Stimulated activated CD4-positive, alpha-beta T cell treated with anti-CD3 and anti-CD28 coated beads, Interleukin-4, amount 100 ng/mL, for 24 hours (primary cell): ENCODE measurements at regions not wholly inside any gene's neighbourhood (a gene's known extent, or its start where the extent isn't known, plus 50 kb on each side); places are given as distances from the start of the nearest gene placed in this dataset.
"Not testable (repeated sequence)": the region's sequence is repeated elsewhere in the genome, so short reads cannot be mapped to it uniquely, and the experiment has no call there.

Source experiments
- DNase-seq: peaks from one replicate; pipeline ENCODE4 v3.0.0-alpha.2; 2020

DNA sequence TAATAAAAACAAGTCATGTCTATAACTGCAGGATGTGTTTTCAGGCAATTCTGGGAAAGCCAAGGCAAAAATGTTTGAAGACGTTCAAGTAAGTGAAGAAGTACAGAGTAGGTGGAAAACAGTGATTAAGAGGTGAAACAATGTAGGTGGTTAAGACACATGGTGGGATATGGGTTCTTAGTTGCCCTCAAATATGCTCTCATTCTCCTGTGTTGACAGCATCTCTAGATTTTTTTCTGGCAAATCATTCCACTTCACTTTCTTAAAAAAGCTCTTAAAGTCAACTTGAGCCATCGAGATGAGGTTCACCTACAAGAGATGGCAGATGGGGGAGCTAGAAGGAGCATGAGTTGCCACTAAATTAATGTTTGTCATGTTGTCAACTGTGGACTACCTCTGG is 1041.0 kb upstream of the CNTN5 start:
- DNase-seq, result no peak

DNA sequence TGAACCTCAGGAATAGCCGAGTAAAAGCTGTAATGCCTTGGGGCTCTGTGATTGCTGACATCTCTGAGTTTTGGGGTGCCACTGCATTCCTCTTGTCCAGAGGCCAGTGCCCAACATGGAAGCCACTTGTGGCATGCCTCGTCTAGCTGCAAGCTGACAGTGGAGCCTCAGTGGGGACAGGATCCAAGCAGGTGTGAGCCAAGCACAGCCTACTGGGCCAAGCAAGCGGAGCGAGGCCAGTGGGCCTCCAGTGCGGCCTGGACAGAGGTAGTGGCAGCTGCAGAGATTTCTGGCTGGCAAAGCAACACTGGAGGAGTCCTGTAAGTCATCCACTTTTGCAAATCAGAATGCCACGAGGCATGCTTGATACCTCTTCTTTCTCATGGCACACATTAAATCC is 1038.2 kb upstream of the CNTN5 start:
- no peak for DNase-seq

DNA sequence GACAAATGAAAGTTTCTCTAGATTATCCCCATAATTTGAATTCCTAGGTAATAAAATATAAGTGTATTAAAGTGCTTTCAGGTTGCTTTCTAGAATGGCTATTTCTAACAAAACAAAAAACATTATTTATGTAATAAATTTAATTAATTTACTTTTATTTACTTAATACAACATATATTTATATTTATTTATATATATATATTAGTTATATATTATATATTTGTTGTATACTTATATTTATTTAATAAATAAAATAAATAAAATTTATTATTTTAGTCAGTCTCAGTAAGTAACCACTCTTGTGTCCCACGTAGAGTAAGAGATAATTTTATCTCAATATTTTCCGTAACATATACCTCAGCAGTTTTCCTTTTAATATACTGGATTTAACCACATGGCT is 1031.6 kb upstream of the CNTN5 start:
- no peak for DNase-seq

DNA sequence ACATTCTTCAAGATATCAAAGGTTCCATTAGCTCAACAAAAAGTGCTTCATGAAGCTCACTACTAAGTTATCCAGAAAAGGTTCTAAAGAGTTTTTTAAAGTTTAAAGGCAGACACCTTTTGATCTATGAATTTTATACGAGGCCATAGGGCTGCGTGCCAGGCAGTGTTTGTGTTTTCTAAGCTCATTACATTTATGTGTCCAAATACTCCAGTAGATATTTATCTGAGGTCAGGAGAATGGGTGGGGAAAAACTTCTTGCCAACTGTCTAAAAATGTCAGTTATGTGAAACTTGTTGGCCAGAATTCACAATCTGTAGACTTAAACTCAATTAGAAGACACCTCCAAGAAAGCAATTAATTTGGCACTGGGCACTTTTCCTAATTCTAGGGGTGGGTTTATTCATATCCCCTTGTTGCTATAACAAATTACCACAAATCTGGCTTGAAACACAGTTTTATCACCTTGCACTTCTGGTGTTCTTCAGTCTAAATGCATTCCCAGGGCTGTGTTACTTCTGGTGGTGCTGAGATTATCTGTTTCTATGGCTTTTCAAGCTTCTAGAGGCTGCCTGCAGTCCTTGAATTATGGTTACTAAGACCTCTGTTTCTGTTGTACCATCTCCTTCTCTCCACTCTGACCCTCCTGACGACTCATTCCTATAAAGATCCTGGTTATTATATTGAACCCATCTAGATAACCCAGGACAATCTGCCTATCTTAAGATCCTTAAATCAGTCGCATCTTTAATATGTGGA is 1030.4 kb upstream of the CNTN5 start:
- DNase-seq, result no peak

DNA sequence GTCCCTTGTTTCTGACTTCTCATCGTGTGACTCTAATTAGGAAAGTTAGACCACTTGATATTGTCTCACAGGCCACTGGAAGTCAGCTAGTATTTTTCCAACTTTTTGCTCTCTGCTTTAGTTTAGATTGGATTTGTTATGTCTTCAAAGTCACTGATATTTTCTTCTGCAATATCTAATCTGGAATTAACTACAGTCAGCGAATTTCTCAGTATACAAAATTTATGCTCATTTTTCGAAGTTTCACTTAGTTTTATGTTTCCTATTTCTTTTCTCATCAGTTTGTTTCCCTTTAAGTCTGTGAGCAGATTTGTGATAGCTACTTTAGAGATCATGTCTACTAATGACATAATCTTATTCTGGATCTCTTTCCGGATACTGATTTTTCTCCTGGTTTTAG is 1027.2 kb upstream of the CNTN5 start:
- no peak for DNase-seq

DNA sequence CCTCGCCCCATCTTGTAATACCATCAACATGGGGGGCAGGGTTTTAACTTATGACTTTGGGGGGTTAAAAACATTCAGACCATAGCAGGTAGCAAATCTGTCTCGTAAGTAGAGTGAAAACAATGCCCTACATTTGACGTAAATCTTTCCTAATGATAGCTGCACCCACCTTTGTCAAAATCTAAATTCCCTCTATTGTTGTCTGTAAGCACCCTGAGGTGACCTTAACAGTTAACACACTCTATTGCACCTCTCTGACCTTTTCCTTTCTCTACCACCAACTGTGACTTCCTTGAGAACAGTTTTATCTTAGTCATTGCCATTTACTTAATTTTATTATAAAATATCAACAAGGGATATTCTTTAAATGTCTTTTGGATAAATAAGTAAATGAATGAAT is 1024.9 kb upstream of the CNTN5 start:
- no peak for DNase-seq

DNA sequence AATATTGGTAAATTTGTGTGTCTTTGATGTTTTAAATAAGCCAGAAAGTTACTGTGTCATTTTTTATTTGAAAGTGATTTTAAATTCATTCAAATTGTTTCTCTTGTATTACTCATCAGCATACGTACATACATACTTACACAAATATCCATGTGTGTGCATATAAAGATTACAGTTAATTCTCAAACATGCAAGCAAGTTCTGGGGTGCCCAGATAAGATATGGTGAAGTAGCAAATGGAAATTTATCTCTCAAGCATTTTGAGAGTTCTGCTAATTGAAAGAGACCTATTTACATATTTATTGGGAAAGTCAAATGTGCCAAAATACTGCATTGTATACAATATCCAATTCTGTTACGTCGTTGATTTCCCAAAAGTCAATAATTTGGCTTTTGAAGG is 1024.0 kb upstream of the CNTN5 start:
- DNase-seq, result no peak

DNA sequence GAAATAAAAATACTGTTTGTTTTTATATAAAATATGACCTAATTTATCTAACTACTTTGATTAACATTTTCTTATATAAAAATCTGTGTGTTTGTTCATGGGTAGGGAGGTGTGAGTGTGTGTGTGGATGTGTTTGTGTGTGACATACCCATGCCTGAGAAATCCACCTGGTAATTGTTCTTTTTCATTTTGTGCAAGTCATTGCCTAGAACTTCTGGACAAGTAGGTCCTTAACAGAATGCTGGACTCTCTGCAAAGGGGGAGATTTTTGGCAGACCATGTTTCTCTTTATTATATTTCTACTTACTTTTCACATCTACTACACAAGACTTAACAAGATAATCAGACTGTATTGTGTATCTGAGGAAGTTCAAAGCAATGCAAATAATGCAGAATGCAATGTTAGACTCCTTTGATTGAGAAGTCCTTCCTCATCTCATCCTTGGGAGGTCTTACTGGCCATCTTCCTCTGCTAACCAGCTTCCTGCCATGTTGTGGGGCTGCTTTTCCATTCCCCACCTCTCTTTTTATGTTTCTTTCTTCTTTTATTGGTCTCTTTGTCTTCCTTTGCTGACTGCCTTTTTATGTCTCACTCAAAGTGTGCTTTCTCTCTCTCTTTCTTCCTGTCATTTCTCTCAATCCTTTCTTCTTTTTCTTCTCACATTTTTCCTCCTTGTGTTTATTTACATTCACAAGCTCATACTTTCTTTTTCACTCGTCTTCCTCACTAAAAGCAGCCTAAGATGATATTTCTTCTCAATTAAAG is 1017.0 kb upstream of the CNTN5 start:
- no peak for DNase-seq

DNA sequence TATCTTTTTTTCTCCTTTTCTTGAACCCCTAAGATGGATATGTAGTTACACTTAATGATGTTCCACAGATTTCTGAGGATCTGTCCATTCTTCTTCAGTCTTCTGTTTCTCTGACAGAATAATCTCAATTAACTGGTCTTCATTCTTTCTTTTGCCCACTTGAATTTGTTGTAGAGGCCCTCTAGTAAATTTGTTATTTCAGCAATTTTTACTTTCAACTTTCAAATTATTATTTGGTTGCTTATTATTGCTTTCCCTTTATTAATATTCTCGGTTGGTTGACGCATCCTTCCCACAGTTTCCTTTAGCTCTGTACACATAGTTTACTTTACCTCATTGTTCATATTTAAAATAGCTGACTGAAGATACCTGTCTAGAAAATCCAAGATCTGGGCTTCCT is 1013.7 kb upstream of the CNTN5 start:
- DNase-seq, result no peak

DNA sequence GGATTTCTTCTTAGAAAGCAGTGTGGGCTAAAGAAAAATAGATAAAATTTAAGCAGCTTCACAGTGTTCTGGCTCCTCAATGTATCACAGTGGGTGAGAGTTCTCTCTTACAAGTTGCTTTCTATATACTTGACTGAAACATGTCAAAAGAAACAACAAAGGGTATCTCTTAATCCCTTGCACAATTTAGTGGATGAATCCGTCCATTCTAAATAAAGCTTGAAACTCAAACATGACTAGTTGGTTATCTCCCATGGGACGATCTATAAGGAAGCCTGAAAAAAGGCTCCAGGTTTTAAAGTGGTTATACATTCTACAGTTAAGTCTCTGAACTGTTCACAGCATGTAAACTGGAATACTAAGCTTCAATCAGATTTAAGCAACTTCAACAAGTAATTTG is 993.1 kb upstream of the CNTN5 start:
- no peak for DNase-seq

DNA sequence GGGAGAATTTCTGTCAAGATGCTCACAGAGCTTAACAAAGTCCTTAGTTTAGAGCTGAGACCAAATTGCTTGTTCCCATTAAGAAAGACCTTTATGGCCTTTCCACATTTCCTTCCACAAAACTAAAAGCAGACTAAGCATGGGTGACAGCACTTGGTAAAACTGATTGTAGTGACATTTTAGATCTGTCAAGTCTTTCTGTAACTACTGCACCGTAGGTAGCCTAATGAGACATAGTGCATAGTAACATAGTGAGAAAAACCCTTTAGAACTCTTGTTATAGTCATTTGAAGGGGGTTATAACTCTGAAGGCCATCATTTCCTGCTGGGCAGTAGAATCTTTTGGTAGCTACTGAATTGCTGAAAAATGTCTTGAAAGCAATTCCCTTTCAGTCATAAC is 990.9 kb upstream of the CNTN5 start:
- DNase-seq, result no peak

DNA sequence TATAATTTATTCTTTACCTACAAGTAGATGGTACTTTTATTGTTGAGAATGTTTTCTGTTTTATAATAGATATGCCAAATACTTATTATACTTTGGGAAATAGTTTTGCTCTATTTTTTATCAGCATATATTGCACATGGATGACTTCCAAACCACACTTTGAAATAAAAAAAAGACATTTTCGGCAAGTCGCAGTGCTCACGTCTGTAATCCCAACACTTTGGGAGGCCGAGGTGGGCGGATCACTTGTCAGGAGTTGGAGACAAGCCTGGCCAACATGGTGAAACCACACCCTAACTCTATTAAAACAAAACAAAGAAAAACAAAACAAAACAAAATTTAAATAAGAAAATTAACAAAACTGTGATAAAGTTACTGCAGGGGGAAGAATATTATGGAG is 983.9 kb upstream of the CNTN5 start:
- no peak for DNase-seq

DNA sequence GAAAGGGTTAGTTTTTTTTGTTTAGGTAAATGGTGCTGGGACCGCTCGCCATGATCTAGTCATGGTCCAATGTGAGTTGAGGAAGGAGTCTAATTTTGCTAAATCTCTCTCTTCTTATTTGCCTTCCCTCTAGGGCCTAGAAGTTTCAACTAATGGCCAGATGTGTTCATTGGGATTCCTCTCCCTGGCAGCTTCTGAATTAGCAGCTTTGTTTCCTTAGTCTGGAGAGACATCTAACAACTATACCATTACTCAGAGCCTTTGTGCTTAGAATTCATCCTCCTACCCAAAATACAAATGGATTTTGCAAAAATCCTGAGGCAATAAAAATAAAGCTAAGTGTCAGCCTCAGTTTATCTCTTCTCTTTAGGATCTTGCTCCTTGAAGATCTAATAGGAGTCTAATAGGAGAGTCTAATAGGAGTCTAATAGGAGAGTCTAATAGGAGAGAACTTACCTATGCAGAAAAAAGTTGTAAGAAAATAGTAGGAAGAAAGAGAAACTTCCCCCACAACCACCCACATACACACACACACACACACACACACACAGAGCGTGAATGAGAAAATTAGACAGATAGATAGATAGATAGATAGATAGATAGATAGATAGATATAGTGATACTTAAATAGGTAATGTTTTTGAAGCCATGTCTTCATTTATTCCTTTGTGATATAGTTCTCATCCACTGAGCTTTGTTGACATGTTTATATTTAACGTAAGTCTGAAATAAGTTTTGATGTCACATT is 980.5 kb upstream of the CNTN5 start:
- DNase-seq, result no peak

DNA sequence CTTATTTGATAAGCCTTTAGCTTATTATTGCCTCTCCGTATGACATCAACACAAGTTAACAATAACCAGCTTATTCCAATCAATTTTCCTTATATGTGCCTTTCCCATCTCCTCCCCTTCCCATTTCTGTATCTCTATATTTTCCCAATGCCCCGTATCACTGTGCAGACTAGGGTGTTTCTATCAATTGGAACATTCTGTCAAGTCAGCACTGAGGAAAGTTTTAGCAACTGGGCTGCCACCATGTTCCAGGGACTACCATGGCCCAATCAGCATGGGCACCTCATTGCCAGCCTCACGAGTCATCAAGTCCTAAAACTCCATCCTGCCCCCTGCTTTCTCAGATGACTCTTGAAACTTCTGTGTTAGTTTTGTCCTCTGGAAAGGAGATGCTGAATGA is 973.1 kb upstream of the CNTN5 start:
- no peak for DNase-seq

DNA sequence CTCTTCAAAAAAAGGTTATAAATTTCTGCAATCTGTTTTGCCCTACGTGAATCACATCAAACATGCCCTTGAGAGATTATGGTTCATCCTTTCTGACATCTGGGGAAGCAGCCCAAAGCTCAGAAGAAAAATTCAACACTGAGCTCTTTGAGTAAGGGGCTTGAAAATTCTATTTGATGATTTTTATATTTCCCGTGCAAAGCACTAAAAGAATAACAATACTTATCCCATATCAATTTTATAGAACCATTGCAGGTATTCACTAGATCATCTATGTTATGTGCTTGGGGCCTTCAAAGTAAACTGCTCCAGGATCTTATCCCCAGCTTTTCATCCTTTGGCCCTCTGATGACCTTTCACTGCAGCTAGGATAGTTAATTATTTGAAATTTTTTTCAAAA is 966.9 kb upstream of the CNTN5 start:
- DNase-seq, result no peak

DNA sequence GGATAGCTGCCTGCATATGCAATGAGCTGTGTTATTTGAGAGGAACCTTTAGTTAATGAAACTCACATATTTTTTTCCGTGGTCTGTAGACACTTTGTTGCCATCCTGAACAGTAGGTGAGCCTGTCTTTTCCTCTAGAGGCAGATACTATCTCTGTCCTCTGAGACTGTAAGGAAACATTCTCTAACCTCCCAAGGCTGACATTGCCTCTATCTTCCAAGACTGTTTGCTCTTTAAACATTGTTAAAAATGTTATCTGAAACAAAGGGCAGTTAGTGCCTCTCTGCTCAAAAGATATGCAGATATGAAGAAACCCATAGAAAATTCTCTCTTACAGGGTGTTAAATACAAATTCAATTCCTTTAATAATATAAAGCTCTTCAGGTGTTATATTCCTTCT is 963.8 kb upstream of the CNTN5 start:
- DNase-seq, result no peak

DNA sequence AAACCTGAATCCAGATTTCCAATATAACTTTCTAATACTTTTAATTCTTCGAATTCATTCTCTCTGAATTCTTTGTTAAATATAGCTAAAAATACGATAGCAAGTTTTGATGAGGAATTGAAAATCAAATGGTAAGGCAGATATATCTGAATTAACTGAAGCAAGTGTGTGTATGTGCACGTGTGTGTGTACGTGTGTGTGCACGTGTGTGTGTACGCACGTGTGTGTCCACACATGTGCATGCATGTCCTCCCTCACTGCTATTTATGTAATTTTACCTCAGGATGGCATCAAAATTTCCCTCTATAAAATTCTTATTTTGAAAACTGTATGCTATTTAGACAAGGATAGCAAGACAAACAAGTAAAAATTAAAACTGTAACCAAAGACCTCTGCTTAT is 961.3 kb upstream of the CNTN5 start:
- no peak for DNase-seq

DNA sequence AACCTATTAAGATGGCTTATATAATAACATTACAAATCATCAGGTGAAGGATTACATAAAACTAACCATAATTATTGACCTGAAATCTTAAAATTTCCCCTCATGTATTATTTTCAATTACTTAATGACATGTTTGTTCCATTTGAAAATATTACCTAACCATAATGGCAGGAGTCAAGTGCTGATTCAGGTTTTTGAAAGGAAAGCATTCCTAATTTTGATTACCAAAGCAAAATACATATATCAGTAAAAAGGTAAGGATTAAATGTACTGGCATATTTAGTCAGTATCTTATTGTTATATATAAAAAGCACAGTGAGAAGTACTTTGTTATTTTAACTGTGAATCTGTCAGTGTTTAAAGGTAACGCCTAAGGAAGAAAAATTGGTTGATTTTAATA is 960.0 kb upstream of the CNTN5 start:
- DNase-seq, result no peak

DNA sequence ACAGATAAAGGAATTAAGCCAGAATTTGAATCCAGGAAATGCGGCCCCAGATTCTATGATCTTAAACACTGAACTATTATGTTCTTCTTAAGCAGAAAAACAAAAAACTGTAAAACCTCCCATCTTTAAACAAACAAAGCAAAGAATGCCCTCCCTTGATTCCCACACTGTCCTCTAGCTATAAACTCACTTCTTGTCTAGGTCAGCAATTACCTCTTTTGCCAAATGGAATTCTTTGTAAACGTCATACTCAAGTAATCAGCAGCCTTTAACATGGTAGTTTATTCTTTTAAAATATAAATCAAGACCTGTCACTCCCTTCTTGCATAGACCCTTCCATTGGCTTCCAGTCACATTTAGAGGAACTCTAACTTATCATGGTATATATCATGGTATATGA is 958.9 kb upstream of the CNTN5 start:
- no peak for DNase-seq

DNA sequence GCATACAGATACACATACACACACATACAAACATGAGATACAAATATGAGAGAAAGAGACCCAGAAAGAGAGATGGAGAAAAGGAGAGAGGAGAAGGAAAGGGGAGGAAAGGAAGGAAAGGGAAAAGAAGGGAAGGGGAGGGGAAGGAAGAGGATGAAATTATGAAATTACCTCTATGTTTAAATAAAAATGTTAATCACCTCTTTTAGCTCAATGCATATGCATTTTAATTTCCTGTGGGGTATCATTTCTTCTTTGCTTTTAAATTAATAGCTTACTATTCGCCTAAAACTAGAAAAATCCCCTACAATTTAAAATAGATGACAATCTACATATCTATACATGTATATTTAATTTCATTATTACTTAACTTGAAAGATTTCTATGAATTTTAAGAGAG is 958.0 kb upstream of the CNTN5 start:
- no peak for DNase-seq

DNA sequence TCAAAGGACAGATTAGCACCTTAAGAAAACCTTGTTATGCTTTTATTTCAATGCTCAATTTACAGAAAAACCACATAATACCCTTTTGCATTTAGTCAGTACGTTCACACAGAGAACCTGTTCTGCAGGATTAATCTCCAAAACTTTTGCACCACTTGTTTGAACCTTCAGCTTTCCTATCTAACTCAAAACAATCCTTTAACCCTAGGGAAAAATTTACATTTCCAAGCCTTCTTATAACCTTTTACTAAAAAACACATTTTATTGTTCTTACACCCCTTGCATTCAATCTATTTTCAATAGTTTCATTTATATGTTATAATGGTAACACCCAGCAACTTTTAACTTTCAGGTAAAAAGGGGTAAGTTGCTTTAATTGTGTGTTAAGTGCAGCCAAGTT is 952.5 kb upstream of the CNTN5 start:
- DNase-seq, result no peak

DNA sequence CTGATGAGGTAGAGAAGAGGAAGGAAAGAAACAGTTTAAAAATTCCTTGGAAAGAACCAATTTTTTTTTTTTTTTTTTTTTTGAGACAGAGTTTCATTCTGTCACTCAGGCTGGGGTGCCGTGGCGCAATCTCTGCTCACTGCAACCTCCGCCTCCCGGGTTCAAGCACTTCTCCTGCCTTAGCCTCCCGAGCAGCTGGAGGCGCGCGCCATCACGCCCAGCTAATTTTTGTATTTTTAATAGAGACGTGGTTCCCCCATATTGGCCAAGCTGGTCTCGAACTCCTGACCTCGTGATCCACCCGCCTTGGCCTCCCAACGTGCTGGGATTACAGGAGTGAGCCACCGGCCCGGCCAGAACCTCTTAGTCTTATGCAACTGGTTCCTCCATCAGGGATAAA is 951.6 kb upstream of the CNTN5 start:
- DNase-seq, result not testable (repeated sequence)

DNA sequence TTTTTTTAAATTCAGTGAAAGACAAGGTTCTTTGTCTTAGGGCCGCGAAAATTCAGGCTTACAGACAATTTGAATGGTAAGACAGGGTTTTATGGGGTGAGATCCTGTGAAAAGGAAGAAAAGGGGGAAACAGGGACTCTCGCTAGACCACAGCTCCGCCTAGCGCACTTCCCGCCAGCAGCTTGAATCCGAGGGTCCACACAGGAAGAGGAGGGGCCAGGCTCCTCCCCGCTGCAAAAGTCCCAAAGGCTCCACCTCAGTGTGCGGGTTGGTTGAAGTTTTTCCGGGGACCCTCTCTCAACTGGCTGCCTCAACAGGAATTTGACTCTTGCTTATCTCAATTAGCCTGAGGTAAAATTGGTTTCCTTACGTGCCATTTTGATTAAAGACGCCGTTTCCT is 950.9 kb upstream of the CNTN5 start:
- no peak for DNase-seq

DNA sequence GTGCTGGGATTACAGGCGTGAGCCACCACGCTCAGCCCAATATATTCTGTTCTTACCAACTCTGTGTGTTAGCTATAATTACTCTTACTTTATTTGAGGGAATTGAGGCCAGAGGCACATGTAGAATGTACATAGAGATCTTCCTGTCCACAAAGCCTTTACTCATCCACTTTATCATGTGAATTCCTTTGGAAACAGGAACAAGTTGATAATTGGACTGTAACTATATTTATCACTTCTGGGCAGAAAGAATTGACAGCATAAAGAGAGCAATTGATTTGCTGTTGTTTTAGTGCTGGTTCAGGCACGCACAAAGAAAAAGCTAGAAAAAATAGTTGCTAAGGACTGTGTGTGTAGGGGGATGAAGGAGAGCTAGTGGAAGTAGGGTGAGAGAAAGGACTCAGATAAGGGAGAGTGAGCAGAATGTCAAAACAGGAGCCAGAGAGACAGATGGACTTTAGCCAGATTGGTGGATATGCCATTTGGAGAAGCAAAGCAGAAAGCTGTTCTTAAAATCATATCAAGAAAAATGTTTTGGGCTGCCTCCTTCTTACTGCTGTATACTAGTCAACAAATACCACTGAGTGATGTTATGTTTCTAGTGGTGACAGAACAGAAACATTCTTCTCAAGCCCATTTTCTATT is 929.8 kb upstream of the CNTN5 start:
- no peak for DNase-seq
